Lower leg skin (tissue), 4 donors: ENCODE measurements at regions not wholly inside any gene's neighbourhood (a gene's known extent, or its start where the extent isn't known, plus 50 kb on each side); places are given as distances from the start of the nearest gene placed in this dataset.

Source experiments
- DNase-seq, 2 donors: peaks; one replicate each; pipeline ENCODE4 v3.0.0-alpha.2; 2019; ENCODE audit warnings: low spot score in 2 of 2
- H3K4me3 ChIP-seq: fragments of 200-600 bp; sonication (generic); 2 replicates; pipeline ENCODE4 v1.5.1; 2017; ENCODE audit warnings: mild to moderate bottlenecking, low read depth; ENCODE audit not compliant: poor library complexity, severe bottlenecking
- CTCF ChIP-seq, 3 donors: fragments of 450-650 bp; IDR thresholded peaks; one replicate each; pipeline ENCODE4 v1.5.1; 2016; ENCODE audit warnings: antibody characterized with exemption in 3 of 3, mild to moderate bottlenecking in 3 of 3, moderate library complexity in 2 of 3
- POLR2A ChIP-seq, 2 donors: fragments of 450-650 bp; IDR thresholded peaks; one replicate each; pipeline ENCODE4 v1.6.1; 2016 to 2017; ENCODE audit warnings: antibody characterized with exemption in 2 of 2, mild to moderate bottlenecking in 1 of 2, moderate library complexity in 1 of 2
- WGBS, 2 donors: methylation state at CpG; one replicate each; pipeline ENCODE4 v1.1.5; 2018; 5-methylcytosine and 5-hydroxymethylcytosine counted together
- intact Hi-C: fragments of 100-400 bp; cut with DNase I; formaldehyde crosslinking; loops from one replicate; pipeline ENCODE4 v1.15.0; 2023; ENCODE audit warnings: low total_unique reads

DNA sequence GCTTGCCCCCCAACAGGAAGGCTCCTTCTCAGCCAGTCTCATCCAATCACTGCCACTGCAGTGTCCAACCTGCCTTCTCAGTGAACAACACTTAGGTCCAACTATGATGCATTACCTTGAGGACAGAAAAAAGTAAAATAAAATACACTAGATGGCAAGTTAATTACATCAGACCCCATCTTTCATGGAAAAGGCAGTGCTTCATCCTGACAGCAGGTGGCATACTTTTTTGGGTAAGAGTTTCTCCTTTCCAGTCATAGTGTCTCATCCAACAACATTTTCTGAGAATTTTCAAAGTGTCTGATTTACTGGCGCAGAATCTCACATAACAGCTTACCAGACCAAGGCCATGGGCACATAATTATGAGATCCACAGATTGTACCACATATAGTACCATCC, 1742.8 kb downstream of the PCDH7 start:
- intact Hi-C loops = no loop called here
- TF ChIP-seq POLR2A (IDR thresholded peaks at IDR 0.05) (no peak), CTCF (IDR thresholded peaks at IDR 0.05) (no peak)
- WGBS, 2 donors = 80 to 93% methylated on average over 1 of the region's 1 CpG
- no peak overlapping the region for H3K4me3 ChIP-seq
- no peak for DNase-seq

GRCh38 chr4:32470087-32470585, 1750.0 kb downstream of the PCDH7 start:
- TF ChIP-seq CTCF (IDR thresholded peaks at IDR 0.05) = no peak
- TF ChIP-seq POLR2A (IDR thresholded peaks at IDR 0.05) = no peak
- DNase-seq = no peak
- H3K4me3 ChIP-seq = no peak overlapping the region
- intact Hi-C loops = no loop called here
- 52 to 55% methylated on average over 1 of the region's 1 CpG for WGBS, 2 donors

DNA sequence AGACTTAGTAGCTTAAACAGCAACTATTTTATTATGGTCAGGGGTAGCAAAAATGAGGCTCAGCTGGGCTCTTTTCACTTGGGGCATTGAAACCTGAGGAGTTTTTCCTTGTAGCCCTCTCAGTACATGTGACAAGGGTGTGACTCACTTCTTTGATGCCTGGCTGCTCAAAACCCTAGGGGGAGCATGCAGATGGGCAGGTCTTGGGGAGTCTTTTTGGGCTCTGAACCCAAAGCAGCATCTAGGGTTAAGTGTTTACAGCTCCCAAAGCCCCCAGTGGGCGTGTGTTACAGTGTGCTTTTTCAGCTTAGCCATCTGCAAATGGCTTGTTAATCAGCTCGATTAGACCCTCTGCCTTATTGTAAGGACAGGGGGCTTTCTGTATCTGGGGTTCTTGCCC, 1752.7 kb downstream of the PCDH7 start:
- DNase-seq = no peak
- intact Hi-C loops = no loop called here
- H3K4me3 ChIP-seq = no peak overlapping the region
- WGBS, 2 donors = 48 to 63% methylated on average over 2 of the region's 2 CpGs
- TF ChIP-seq POLR2A (IDR thresholded peaks at IDR 0.05) (no peak), CTCF (IDR thresholded peaks at IDR 0.05) (no peak)

DNA sequence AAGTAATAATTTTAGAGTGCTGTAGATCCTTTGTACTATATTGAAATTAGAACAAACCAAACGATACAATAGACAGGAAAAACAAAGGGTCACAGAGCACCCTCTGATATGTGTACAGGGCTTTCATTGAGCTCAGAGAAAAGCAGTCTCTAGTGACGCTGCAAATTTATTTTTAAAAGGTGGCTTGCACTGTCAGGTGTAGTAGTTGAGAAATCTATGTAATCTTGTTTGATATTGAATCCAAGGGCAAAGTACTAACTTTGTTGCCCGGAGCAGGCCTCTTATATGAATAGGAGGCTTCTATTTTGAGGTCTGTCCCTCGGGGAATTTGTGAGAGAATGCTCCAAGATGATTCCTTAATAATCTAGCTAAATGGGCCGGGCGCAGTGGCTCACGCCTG, 1755.5 kb downstream of the PCDH7 start:
- intact Hi-C loops = no loop called here
- TF ChIP-seq POLR2A (IDR thresholded peaks at IDR 0.05) (no peak), CTCF (IDR thresholded peaks at IDR 0.05) (no peak)
- WGBS, 2 donors = 81 to 83% methylated on average over 7 of the region's 7 CpGs
- DNase-seq = no peak
- H3K4me3 ChIP-seq = no peak overlapping the region

GRCh38 chr4:32477518-32477917, 1757.3 kb downstream of the PCDH7 start:
- no peak for DNase-seq
- no peak for TF ChIP-seq POLR2A (IDR thresholded peaks at IDR 0.05)
- no peak for TF ChIP-seq CTCF (IDR thresholded peaks at IDR 0.05)
- intact Hi-C loops = no loop called here
- 8 to 35% methylated on average over 2 of the region's 2 CpGs for WGBS, 2 donors
- H3K4me3 ChIP-seq = no peak overlapping the region

GRCh38 chr4:32485956-32486355, 1765.8 kb downstream of the PCDH7 start:
- DNase-seq = no peak
- no peak overlapping the region for H3K4me3 ChIP-seq
- intact Hi-C loops = no loop called here
- TF ChIP-seq CTCF (IDR thresholded peaks at IDR 0.05) = no peak
- no peak for TF ChIP-seq POLR2A (IDR thresholded peaks at IDR 0.05)
- 41 to 43% methylated on average over 2 of the region's 2 CpGs for WGBS, 2 donors
